Ovary (tissue), 7 donors: ENCODE measurements at regions not wholly inside any gene's neighbourhood (a gene's known extent, or its start where the extent isn't known, plus 50 kb on each side); places are given as distances from the start of the nearest gene placed in this dataset.

Experiments
- DNase-seq, 5 donors: peaks; one replicate each; pipeline ENCODE4 v3.0.0-alpha.2; 2019 to 2020
- H3K27ac ChIP-seq, 2 donors: fragments of 200-600 bp; one replicate each; pipeline versions ENCODE4 v1.5.1 to v1.8.0; 2019 to 2022
- H3K27me3 ChIP-seq: fragments of 200-600 bp; one replicate; pipeline ENCODE4 v1.8.0; 2022
- H3K36me3 ChIP-seq: fragments of 200-600 bp; sonication (generic); one replicate; pipeline ENCODE4 v1.5.1; 2019
- H3K4me1 ChIP-seq: one replicate; pipeline ENCODE4 v1.8.1; 2013; ENCODE audit warnings: mild to moderate bottlenecking, moderate library complexity; ENCODE audit not compliant: insufficient read depth
- H3K4me3 ChIP-seq: fragments of 200-600 bp; sonication (generic); one replicate; pipeline ENCODE4 v1.5.1; 2017
- H3K9me3 ChIP-seq, 2 donors: fragments of 200-600 bp in 1 of 2; sonication (generic) in 1 of 2; one replicate each; pipeline versions ENCODE4 v1.5.1 to v1.8.1; 2013 to 2019; ENCODE audit warnings: mild to moderate bottlenecking in 1 of 2, moderate library complexity in 1 of 2
- EP300 ChIP-seq: sonication (generic); formaldehyde crosslinking; IDR thresholded peaks from one replicate; pipeline ENCODE4 v1.6.1; 2017; ENCODE audit warnings: antibody characterized with exemption
- POLR2A ChIP-seq: fragments of 450-650 bp; IDR thresholded peaks from one replicate; pipeline ENCODE4 v1.6.1; 2017; ENCODE audit warnings: antibody characterized with exemption, mild to moderate bottlenecking, moderate library complexity
- WGBS, 3 donors: extraction: QIAGEN DNeasy Blood & Tissue Kit in 1 of 3; methylation state at CpG; one replicate each; pipeline versions ENCODE4 v1.1.5 to v1.1.7; 2013 to 2017; 5-methylcytosine and 5-hydroxymethylcytosine counted together
- intact Hi-C, 4 donors: fragments of 100-400 bp; cut with DNase I; formaldehyde crosslinking; loops; one replicate each; pipeline versions ENCODE4 v1.11.0 to v1.15.1; 2022 to 2023
- TF ChIP-seq, protein P1 (sequence below), 3 donors: fragments of 450-650 bp in 2 of 3; fragments of 200-600 bp in 1 of 3; IDR thresholded peaks; one replicate each; pipeline versions ENCODE4 v1.5.1 to v1.8.0; 2016 to 2022; ENCODE audit warnings: antibody characterized with exemption in 3 of 3, mild to moderate bottlenecking in 1 of 3
- donor health status: DM: no; HTN: no; CAD: no; lungs with moderate emphysema.
- donor health status: DM: no; HTN: no; CAD: no.
- donor health status: Bipolar disorder and iron deficiency.
- donor health status: DM: no; HTN: no; CAD: no.
- donor health status: DM: yes; HTN: yes; CAD: no.

DNA sequence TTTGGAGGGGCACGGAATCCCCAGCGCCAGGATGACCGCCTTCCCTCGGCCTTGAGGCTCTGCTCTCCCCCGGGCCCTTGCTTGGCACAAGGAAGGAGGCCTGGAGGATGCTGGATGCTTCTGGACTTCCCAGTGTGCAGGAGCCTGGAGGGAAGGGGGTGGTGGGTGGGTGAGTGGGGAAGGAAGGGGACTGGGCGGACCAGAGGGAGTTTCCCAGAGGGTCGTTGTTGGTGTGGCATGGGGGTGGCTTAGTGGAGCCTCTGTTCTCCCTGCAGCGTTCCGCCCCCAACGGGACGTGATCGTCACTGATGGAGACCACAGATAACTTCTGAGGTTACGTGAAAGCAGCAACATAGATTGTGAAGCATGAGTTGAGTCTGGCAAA lies 140.0 kb downstream of the IRF8 start:
- Histone ChIP-seq H3K9me3 (no peaks in the 10 kb centered on the region), H3K27me3 (no peaks in the 10 kb centered on the region), H3K4me1 (no peaks in the 10 kb centered on the region), H3K4me3 (no peak overlapping the region), H3K36me3 (no peaks in the 10 kb centered on the region), H3K27ac (no peak overlapping the region)
- WGBS, 3 donors = 5 to 29% (median 11%) methylated on average over 13 of the region's 13 CpGs
- DNase-seq = no peak
- intact Hi-C loops = no loop called here
- TF ChIP-seq, protein P1, sequence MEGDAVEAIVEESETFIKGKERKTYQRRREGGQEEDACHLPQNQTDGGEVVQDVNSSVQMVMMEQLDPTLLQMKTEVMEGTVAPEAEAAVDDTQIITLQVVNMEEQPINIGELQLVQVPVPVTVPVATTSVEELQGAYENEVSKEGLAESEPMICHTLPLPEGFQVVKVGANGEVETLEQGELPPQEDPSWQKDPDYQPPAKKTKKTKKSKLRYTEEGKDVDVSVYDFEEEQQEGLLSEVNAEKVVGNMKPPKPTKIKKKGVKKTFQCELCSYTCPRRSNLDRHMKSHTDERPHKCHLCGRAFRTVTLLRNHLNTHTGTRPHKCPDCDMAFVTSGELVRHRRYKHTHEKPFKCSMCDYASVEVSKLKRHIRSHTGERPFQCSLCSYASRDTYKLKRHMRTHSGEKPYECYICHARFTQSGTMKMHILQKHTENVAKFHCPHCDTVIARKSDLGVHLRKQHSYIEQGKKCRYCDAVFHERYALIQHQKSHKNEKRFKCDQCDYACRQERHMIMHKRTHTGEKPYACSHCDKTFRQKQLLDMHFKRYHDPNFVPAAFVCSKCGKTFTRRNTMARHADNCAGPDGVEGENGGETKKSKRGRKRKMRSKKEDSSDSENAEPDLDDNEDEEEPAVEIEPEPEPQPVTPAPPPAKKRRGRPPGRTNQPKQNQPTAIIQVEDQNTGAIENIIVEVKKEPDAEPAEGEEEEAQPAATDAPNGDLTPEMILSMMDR (IDR thresholded peaks at IDR 0.05) = no peak
- TF ChIP-seq POLR2A (no peak), EP300 (no peak)

DNA sequence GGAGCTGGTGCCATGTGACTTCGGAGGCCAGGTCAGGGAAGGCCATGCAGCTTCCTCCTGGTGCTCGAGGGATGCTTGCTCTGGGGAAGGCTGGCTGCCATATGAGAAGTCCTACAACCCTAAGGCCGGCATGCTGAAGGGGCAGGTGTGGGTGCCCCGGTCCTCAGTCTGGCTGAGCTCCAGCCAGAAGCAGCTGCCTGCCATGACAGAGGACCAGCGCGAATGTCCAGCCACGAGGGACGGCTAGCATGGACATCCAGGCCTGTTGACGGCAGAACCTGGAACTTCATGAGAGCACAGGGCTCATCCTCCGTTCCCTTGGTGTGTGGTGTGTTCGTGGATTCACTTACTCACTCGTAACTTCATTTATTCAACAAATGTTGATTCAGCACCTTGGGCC lies 140.6 kb downstream of the IRF8 start:
- Histone ChIP-seq H3K27ac (no peak overlapping the region), H3K9me3 (no peaks in the 10 kb centered on the region), H3K36me3 (no peaks in the 10 kb centered on the region), H3K4me1 (no peaks in the 10 kb centered on the region), H3K27me3 (no peaks in the 10 kb centered on the region), H3K4me3 (no peak overlapping the region)
- TF ChIP-seq, protein P1 (IDR thresholded peaks at IDR 0.05) = no peak
- TF ChIP-seq POLR2A (no peak), EP300 (no peak)
- WGBS, 3 donors = 69 to 76% (median 76%) methylated on average over 12 of the region's 12 CpGs
- intact Hi-C loops = no loop called here
- peak in 1 of 5 donors; percentile 12 for DNase-seq

DNA sequence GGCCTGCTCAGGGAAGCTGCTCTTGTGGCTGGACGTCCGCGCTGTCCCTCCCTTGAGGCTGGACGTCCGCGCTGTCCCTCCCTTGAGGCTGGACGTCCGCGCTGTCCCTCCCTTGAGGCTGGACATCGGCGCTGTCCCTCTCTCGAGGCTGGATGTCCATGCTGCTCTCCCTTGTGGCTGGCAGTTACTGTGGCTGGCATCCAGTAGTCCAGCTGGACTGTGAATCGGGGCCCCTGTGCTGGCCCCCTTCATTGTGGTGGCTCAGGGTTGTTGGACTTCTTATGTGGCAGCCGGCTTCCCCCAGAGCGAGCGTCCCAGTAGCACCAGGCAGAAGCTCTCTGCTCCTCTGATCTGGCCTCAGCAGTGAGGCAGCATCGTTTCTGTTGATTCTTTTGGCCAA lies 141.5 kb downstream of the IRF8 start:
- WGBS, 3 donors = 74 to 77% (median 76%) methylated on average over 17 of the region's 17 CpGs
- TF ChIP-seq, protein P1 (IDR thresholded peaks at IDR 0.05) = no peak
- TF ChIP-seq POLR2A = no peak
- no peak for TF ChIP-seq EP300
- DNase-seq = no peak

DNA sequence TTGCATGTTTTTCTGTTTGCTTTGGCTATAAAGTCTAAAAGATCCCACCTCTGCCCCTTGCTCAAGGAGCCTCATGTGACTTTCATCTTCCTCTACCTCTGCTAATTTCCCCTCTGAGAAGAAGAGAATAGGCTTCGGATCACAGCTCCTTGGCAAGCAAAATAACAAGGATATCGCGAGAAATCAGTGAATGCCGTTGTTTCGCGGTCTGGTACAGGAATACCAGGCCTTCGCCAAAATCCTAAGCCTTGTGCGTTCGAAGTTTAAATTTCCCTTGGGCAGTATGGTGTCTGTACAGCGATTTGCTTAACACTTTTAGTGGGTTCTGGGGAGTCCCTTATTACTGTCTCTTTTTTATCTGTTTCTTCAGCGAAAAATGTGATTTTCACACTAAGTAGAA lies 142.3 kb downstream of the IRF8 start:
- 78 to 93% (median 87%) methylated on average over 11 of the region's 11 CpGs for WGBS, 3 donors
- Histone ChIP-seq H3K27me3 (no peaks in the 10 kb centered on the region), H3K4me3 (no peak overlapping the region), H3K4me1 (no peaks in the 10 kb centered on the region), H3K36me3 (no peaks in the 10 kb centered on the region), H3K9me3 (no peaks in the 10 kb centered on the region), H3K27ac (no peak overlapping the region)
- TF ChIP-seq, protein P1 (IDR thresholded peaks at IDR 0.05) = no peak
- TF ChIP-seq POLR2A (no peak), EP300 (no peak)
- intact Hi-C loops = no loop called here
- no peak for DNase-seq

More for the DNA sequence above, 141.5 kb downstream of the IRF8 start:
- H3K4me1 ChIP-seq = no peaks in the 10 kb centered on the region
- no peak overlapping the region for H3K27ac ChIP-seq
- no peaks in the 10 kb centered on the region for H3K27me3 ChIP-seq
- H3K36me3 ChIP-seq = no peaks in the 10 kb centered on the region
- intact Hi-C loops = no loop called here
- no peaks in the 10 kb centered on the region for H3K9me3 ChIP-seq
- H3K4me3 ChIP-seq = no peak overlapping the region

DNA sequence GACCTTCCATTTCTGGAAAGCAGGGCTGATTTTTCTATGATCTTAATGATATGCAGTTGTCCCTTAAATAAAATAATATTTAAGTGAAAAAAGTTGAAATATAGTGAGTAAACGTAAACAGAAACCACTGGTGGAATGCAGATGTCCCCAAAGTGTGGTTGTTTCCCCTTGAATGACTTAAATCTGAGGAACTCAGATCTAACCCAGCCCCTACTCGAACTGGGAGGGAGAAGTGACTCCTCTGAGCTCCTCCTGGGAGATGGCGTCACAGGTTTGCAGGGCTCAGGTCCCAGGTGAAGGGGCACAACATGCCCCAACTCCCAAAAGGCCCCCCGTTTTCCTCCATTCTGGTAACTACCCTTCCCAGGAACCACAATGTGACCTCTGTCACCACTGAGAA lies 142.8 kb downstream of the IRF8 start:
- Histone ChIP-seq H3K27ac (no peak overlapping the region), H3K9me3 (no peaks in the 10 kb centered on the region), H3K4me1 (no peaks in the 10 kb centered on the region), H3K4me3 (no peak overlapping the region), H3K27me3 (no peaks in the 10 kb centered on the region), H3K36me3 (no peaks in the 10 kb centered on the region)
- WGBS, 3 donors = 81 to 84% (median 84%) methylated on average over 4 of the region's 4 CpGs
- intact Hi-C loops = no loop called here
- TF ChIP-seq POLR2A = no peak
- TF ChIP-seq EP300 = no peak
- TF ChIP-seq, protein P1 (IDR thresholded peaks at IDR 0.05) = no peak
- no peak for DNase-seq
